RWPE2 (cell line): ENCODE measurements at regions not wholly inside any gene's neighbourhood (a gene's known extent, or its start where the extent isn't known, plus 50 kb on each side); places are given as distances from the start of the nearest gene placed in this dataset.

Experiments used
- ATAC-seq: fragments of 200-7000 bp; cut with Tn5 transposase; 3 replicates; pipeline ENCODE4 v1.9.1; 2021; ENCODE audit warnings: low read depth
- DNase-seq: peaks from one replicate; pipeline ENCODE4 v3.0.0-alpha.2; 2020; ENCODE audit warnings: low spot score
- H3K27ac ChIP-seq: fragments of 450-650 bp; 2 replicates; pipeline ENCODE4 v1.5.1; 2017; ENCODE audit warnings: mild to moderate bottlenecking; ENCODE audit not compliant: poor library complexity, severe bottlenecking
- H3K27me3 ChIP-seq: fragments of 250-450 bp; sonication (Bioruptor Pico); 2 replicates; pipeline ENCODE4 v1.5.1; 2021; ENCODE audit warnings: mild to moderate bottlenecking, moderate library complexity; ENCODE audit not compliant: insufficient read depth, poor library complexity, severe bottlenecking
- H3K36me3 ChIP-seq: fragments of 250-450 bp; sonication (Bioruptor Pico); 2 replicates; pipeline ENCODE4 v1.5.1; 2020; ENCODE audit warnings: low read depth, mild to moderate bottlenecking, moderate library complexity
- H3K4me1 ChIP-seq: fragments of 250-450 bp; sonication (Bioruptor Pico); 2 replicates; pipeline ENCODE4 v1.5.1; 2021; ENCODE audit warnings: mild to moderate bottlenecking, moderate library complexity; ENCODE audit not compliant: insufficient read depth, poor library complexity, severe bottlenecking
- H3K4me3 ChIP-seq: fragments of 250-450 bp; sonication (Bioruptor Pico); 2 replicates; pipeline ENCODE4 v1.5.1; 2021; ENCODE audit warnings: mild to moderate bottlenecking, moderate library complexity; ENCODE audit not compliant: severe bottlenecking
- H3K9me3 ChIP-seq: fragments of 250-450 bp; sonication (Bioruptor Pico); 2 replicates; pipeline ENCODE4 v1.5.1; 2021; ENCODE audit warnings: mild to moderate bottlenecking, moderate library complexity; ENCODE audit not compliant: severe bottlenecking
- TF ChIP-seq, protein P1 (sequence below): fragments of 450-650 bp; IDR thresholded peaks from one replicate; pipeline ENCODE4 v1.5.1; 2017; ENCODE audit warnings: mild to moderate bottlenecking, moderate library complexity; ENCODE audit not compliant: poor library complexity, severe bottlenecking

- Histone ChIP-seq H3K27ac (no peak overlapping the region), H3K36me3 (no peaks in the 10 kb centered on the region), H3K4me1 (no peaks in the 10 kb centered on the region), H3K4me3 (no peak overlapping the region), H3K27me3 (no peaks in the 10 kb centered on the region), H3K9me3 (no peaks in the 10 kb centered on the region)
- DNase-seq (no peak), ATAC-seq (no peak)
- TF ChIP-seq, protein P1, sequence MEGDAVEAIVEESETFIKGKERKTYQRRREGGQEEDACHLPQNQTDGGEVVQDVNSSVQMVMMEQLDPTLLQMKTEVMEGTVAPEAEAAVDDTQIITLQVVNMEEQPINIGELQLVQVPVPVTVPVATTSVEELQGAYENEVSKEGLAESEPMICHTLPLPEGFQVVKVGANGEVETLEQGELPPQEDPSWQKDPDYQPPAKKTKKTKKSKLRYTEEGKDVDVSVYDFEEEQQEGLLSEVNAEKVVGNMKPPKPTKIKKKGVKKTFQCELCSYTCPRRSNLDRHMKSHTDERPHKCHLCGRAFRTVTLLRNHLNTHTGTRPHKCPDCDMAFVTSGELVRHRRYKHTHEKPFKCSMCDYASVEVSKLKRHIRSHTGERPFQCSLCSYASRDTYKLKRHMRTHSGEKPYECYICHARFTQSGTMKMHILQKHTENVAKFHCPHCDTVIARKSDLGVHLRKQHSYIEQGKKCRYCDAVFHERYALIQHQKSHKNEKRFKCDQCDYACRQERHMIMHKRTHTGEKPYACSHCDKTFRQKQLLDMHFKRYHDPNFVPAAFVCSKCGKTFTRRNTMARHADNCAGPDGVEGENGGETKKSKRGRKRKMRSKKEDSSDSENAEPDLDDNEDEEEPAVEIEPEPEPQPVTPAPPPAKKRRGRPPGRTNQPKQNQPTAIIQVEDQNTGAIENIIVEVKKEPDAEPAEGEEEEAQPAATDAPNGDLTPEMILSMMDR, result no peak
These were observed 443.2 kb downstream of the REEP3 start for GRCh38 chr10:63964406-63964805.

GRCh38 chr10:63965846-63966245 lies 444.6 kb downstream of the REEP3 start:
- no peak overlapping the region for H3K27ac ChIP-seq
- DNase-seq, result no peak
- ATAC-seq, result no peak
- H3K4me1 ChIP-seq, result no peaks in the 10 kb centered on the region
- no peaks in the 10 kb centered on the region for H3K27me3 ChIP-seq
- TF ChIP-seq, protein P1, result no peak
- no peak overlapping the region for H3K4me3 ChIP-seq
- no peaks in the 10 kb centered on the region for H3K36me3 ChIP-seq
- no peaks in the 10 kb centered on the region for H3K9me3 ChIP-seq

- TF ChIP-seq, protein P1, result no peak
- Histone ChIP-seq H3K4me1 (no peaks in the 10 kb centered on the region), H3K4me3 (no peak overlapping the region), H3K36me3 (no peaks in the 10 kb centered on the region), H3K27ac (no peak overlapping the region), H3K9me3 (no peaks in the 10 kb centered on the region), H3K27me3 (peaks cover 2% of the 10 kb centered on the region)
- DNase-seq (no peak), ATAC-seq (no peak)
These were observed 452.0 kb downstream of the REEP3 start for GRCh38 chr10:63972949-63973827.

DNA sequence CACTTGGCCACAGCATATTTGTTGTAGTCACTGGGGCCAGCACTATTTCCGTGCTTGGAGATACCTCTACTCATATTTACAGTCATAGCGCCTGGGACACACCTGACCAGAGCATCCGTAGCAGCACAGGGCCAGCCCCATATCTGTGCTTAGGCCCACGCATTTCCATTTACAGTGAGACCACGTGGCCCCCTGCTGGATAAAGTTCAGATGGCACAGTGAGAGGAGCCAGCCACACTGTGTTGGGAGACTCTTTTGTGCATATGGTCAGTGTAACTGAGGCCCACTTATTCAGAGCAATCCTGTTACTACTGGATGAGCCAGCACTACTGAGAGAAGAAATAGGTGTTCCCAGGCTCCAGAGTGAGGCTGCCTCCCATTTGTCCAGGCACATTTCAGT lies 455.3 kb downstream of the REEP3 start:
- Histone ChIP-seq H3K4me3 (no peak overlapping the region), H3K4me1 (no peaks in the 10 kb centered on the region), H3K36me3 (no peaks in the 10 kb centered on the region), H3K27ac (no peak overlapping the region), H3K9me3 (no peaks in the 10 kb centered on the region), H3K27me3 (peaks cover 1% of the 10 kb centered on the region)
- TF ChIP-seq, protein P1, result no peak
- ATAC-seq (peak; percentile 73), DNase-seq (no peak)
